ENCODE measurements at regions not wholly inside any gene's neighbourhood (a gene's known extent, or its start where the extent isn't known, plus 50 kb on each side); places are given as distances from the start of the nearest gene placed in this dataset.

GRCh38 chr14:97407701-97408407, 610.7 kb downstream of the VRK1 start:
- H3K27ac ChIP-seq: no peak overlapping the region
- TF ChIP-seq ZFX (IDR thresholded peaks at IDR 0.05; ENCODE audit: borderline replicate concordance): no peak
- TF ChIP-seq CTCF (IDR thresholded peaks at IDR 0.05): no peak

- TF ChIP-seq ZFX (IDR thresholded peaks at IDR 0.05; ENCODE audit: borderline replicate concordance) (no peak), CTCF (IDR thresholded peaks at IDR 0.05) (no peak)
- H3K27ac ChIP-seq: no peak overlapping the region
These were observed 611.3 kb downstream of the VRK1 start for GRCh38 chr14:97408503-97408902.

DNA sequence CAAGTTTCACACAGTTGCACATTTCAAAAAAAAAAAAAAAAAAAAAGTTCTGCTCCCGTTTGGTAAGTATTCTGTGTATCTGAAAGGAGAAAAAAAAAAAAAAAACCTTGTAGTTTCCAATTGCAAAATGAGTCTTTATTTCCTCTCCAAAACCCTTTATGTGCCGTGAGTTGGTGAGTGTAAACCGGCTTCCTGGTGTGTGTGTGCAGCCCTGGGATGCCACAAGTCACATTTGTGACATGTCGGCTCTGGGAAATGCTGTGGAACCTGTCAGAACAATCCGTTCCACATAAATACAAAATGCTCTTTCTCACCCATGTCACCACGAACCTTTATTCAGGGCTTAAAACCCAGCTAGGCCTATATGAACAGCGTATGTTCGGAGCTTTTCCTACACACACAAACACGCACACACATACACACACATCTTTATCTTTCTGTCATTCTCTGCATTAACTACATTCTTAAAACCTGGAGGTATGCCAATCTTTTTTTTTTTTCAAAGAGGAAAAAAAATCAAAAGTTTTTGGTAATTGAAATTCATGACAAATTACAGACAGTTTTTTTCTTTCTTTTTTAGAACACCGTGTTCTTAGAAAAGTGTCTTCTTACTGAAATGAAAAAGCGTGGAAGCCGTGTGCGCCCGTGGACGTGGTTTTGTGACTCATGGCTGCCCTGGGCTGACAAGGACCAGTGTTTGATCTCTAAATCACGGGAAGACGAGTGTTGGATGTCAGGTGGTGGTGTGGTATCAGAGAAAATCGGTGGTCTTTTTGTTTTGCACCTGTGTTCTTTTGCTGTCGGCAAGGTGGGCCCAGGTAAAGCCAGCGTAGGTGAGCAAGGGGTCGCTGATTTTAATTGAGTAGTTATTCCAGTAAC, 612.0 kb downstream of the VRK1 start:
- TF ChIP-seq CTCF (IDR thresholded peaks at IDR 0.05): no peak
- TF ChIP-seq ZFX (IDR thresholded peaks at IDR 0.05; ENCODE audit: borderline replicate concordance): no peak
- no peak overlapping the region for H3K27ac ChIP-seq

GRCh38 chr14:97410667-97411620, 613.8 kb downstream of the VRK1 start:
- H3K27ac ChIP-seq: no peak overlapping the region
- TF ChIP-seq ZFX (IDR thresholded peaks at IDR 0.05; ENCODE audit: borderline replicate concordance) (no peak), CTCF (IDR thresholded peaks at IDR 0.05) (peak; percentile 15; the same call in 1 of the 2 replicates)

GRCh38 chr14:97411938-97412612, 614.9 kb downstream of the VRK1 start:
- H3K27ac ChIP-seq: no peak overlapping the region
- TF ChIP-seq ZFX (IDR thresholded peaks at IDR 0.05; ENCODE audit: borderline replicate concordance) (no peak), CTCF (IDR thresholded peaks at IDR 0.05) (no peak)

DNA sequence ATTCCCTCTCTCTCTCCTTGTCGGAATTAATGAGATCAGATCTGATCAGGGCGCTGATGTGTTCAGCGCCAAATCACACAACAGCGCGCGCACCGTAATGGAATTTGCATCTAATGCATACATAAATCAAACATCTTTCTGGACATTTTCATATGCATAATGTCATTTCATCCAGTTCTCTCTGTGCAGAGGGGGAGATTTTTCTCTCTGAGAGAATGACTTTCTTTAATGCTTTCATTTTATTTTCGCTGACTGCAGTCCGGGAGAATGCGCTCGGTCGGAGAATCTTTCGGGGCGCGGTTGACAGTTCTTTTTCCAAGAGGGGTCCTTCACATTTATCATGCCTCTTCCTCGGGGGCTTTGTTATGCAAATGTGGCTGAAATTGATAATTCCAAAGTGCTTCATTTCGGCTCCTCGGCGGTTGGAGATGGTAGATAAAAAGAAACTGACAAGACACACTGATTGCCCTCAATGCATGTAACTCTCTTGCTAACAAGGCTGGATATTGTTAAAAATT, 615.9 kb downstream of the VRK1 start:
- no peak for TF ChIP-seq CTCF (IDR thresholded peaks at IDR 0.05)
- no peak for TF ChIP-seq ZFX (IDR thresholded peaks at IDR 0.05; ENCODE audit: borderline replicate concordance)
- no peak overlapping the region for H3K27ac ChIP-seq
